ENCODE measurements at regions not wholly inside any gene's neighbourhood (a gene's known extent, or its start where the extent isn't known, plus 50 kb on each side); places are given as distances from the start of the nearest gene placed in this dataset.

GRCh38 chr11:90556026-90556425 is 333.2 kb upstream of the CHORDC1 start:
- Histone ChIP-seq H4K91ac (ENCODE audit: low read depth, low read length, poor library complexity) (no peak overlapping the region), H3K36me3 (replicated peaks in 1 of 2; ENCODE audit: control insufficient read depth in 2 of 2, insufficient read depth in 2 of 2, low read length in 2 of 2) (no peaks in the 10 kb centered on the region), H3K23ac (ENCODE audit: low read depth, low read length, poor library complexity) (no peak overlapping the region), H3K9me3 (replicated peaks in 1 of 2; ENCODE audit: control insufficient read depth in 2 of 2, insufficient read depth in 1 of 2, low read depth in 1 of 2, low read length in 2 of 2) (no peaks in the 10 kb centered on the region), H3K27ac (replicated peaks; ENCODE audit: low read length) (no peak overlapping the region), H3K4me3 (ENCODE audit: low read length in 2 of 2) (no peak overlapping the region), H3K27me3 (ENCODE audit: control insufficient read depth in 3 of 3, insufficient read depth in 3 of 3, low read depth in 1 of 3, low read length in 3 of 3) (no peaks in the 10 kb centered on the region), H2BK5ac (ENCODE audit: low read length) (no peak overlapping the region), H3K4me1 (ENCODE audit: control insufficient read depth in 2 of 2, insufficient read depth in 1 of 2, low read depth in 1 of 2, low read length in 2 of 2) (no peaks in the 10 kb centered on the region), H3K4me2 (ENCODE audit: insufficient read depth, low read length, poor library complexity, severe bottlenecking) (no peak overlapping the region), H3K4ac (ENCODE audit: low read length) (no peak overlapping the region), H3K18ac (ENCODE audit: low read length) (no peak overlapping the region), H2BK15ac (ENCODE audit: low read length) (no peak overlapping the region), H2BK12ac (ENCODE audit: low read length) (no peak overlapping the region), H4K8ac (ENCODE audit: low read depth, low read length) (no peak overlapping the region), H3K14ac (ENCODE audit: low read length) (no peak overlapping the region), H2BK120ac (ENCODE audit: low read depth, low read length) (no peak overlapping the region), H3K9ac (ENCODE audit: low read depth, low read length, poor library complexity) (no peak overlapping the region), H2AK5ac (ENCODE audit: low read depth, low read length) (no peak overlapping the region), H3K79me1 (ENCODE audit: low read depth, low read length) (no peaks in the 10 kb centered on the region), H2AFZ (ENCODE audit: low read length) (no peak overlapping the region)
- no CpG with 5 or more reads among the region's 1 CpG for WGBS, 2 donors (ENCODE audit: extremely low coverage in 2 of 2, insufficient read length in 2 of 2, insufficient replicate concordance in 1 of 2)
- no peak for DNase-seq (ENCODE audit: low spot score)

GRCh38 chr11:90555477-90555876 is 332.6 kb upstream of the CHORDC1 start:
- Histone ChIP-seq H3K36me3 (replicated peaks in 1 of 2; ENCODE audit: control insufficient read depth in 2 of 2, insufficient read depth in 2 of 2, low read length in 2 of 2) (no peaks in the 10 kb centered on the region), H2AFZ (ENCODE audit: low read length) (no peak overlapping the region), H4K8ac (ENCODE audit: low read depth, low read length) (no peak overlapping the region), H3K4me2 (ENCODE audit: insufficient read depth, low read length, poor library complexity, severe bottlenecking) (no peak overlapping the region), H3K4ac (ENCODE audit: low read length) (no peak overlapping the region), H3K27ac (replicated peaks; ENCODE audit: low read length) (no peak overlapping the region), H2BK120ac (ENCODE audit: low read depth, low read length) (no peak overlapping the region), H3K4me3 (ENCODE audit: low read length in 2 of 2) (no peak overlapping the region), H2BK5ac (ENCODE audit: low read length) (no peak overlapping the region), H2BK15ac (ENCODE audit: low read length) (no peak overlapping the region), H3K9me3 (replicated peaks in 1 of 2; ENCODE audit: control insufficient read depth in 2 of 2, insufficient read depth in 1 of 2, low read depth in 1 of 2, low read length in 2 of 2) (no peaks in the 10 kb centered on the region), H4K91ac (ENCODE audit: low read depth, low read length, poor library complexity) (no peak overlapping the region), H3K14ac (ENCODE audit: low read length) (no peak overlapping the region), H3K79me1 (ENCODE audit: low read depth, low read length) (no peaks in the 10 kb centered on the region), H3K4me1 (ENCODE audit: control insufficient read depth in 2 of 2, insufficient read depth in 1 of 2, low read depth in 1 of 2, low read length in 2 of 2) (no peaks in the 10 kb centered on the region), H2BK12ac (ENCODE audit: low read length) (no peak overlapping the region), H3K23ac (ENCODE audit: low read depth, low read length, poor library complexity) (no peak overlapping the region), H3K18ac (ENCODE audit: low read length) (no peak overlapping the region), H3K9ac (ENCODE audit: low read depth, low read length, poor library complexity) (no peak overlapping the region), H2AK5ac (ENCODE audit: low read depth, low read length) (no peak overlapping the region), H3K27me3 (ENCODE audit: control insufficient read depth in 3 of 3, insufficient read depth in 3 of 3, low read depth in 1 of 3, low read length in 3 of 3) (no peaks in the 10 kb centered on the region)
- no CpG with 5 or more reads among the region's 2 CpGs for WGBS, 2 donors (ENCODE audit: extremely low coverage in 2 of 2, insufficient read length in 2 of 2, insufficient replicate concordance in 1 of 2)
- no peak for DNase-seq (ENCODE audit: low spot score)

- no peak overlapping the region for H4K8ac ChIP-seq (ENCODE audit: low read depth, low read length)
- H3K18ac ChIP-seq (ENCODE audit: low read length), result no peak overlapping the region
- no peak overlapping the region for H3K9ac ChIP-seq (ENCODE audit: low read depth, low read length, poor library complexity)
- H3K4me2 ChIP-seq (ENCODE audit: insufficient read depth, low read length, poor library complexity, severe bottlenecking), result no peak overlapping the region
- no peaks in the 10 kb centered on the region for H3K36me3 ChIP-seq (replicated peaks in 1 of 2; ENCODE audit: control insufficient read depth in 2 of 2, insufficient read depth in 2 of 2, low read length in 2 of 2)
- H3K79me1 ChIP-seq (ENCODE audit: low read depth, low read length), result no peaks in the 10 kb centered on the region
- no peaks in the 10 kb centered on the region for H3K9me3 ChIP-seq (replicated peaks in 1 of 2; ENCODE audit: control insufficient read depth in 2 of 2, insufficient read depth in 1 of 2, low read depth in 1 of 2, low read length in 2 of 2)
- H2AK5ac ChIP-seq (ENCODE audit: low read depth, low read length), result no peak overlapping the region
- H3K4ac ChIP-seq (ENCODE audit: low read length), result no peak overlapping the region
- H3K23ac ChIP-seq (ENCODE audit: low read depth, low read length, poor library complexity), result no peak overlapping the region
- no peak overlapping the region for H2BK12ac ChIP-seq (ENCODE audit: low read length)
- H4K91ac ChIP-seq (ENCODE audit: low read depth, low read length, poor library complexity), result no peak overlapping the region
- no peaks in the 10 kb centered on the region for H3K27me3 ChIP-seq (ENCODE audit: control insufficient read depth in 3 of 3, insufficient read depth in 3 of 3, low read depth in 1 of 3, low read length in 3 of 3)
- H3K4me3 ChIP-seq (ENCODE audit: low read length in 2 of 2), result no peak overlapping the region
- no peak overlapping the region for H3K14ac ChIP-seq (ENCODE audit: low read length)
- no peak overlapping the region for H3K27ac ChIP-seq (replicated peaks; ENCODE audit: low read length)
- H2BK15ac ChIP-seq (ENCODE audit: low read length), result no peak overlapping the region
- H2AFZ ChIP-seq (ENCODE audit: low read length), result no peak overlapping the region
- peaks cover 0 to 2% of the 10 kb centered on the region in 2 donors for H3K4me1 ChIP-seq (ENCODE audit: control insufficient read depth in 2 of 2, insufficient read depth in 1 of 2, low read depth in 1 of 2, low read length in 2 of 2)
- DNase-seq (ENCODE audit: low spot score), result no peak
- no peak overlapping the region for H2BK5ac ChIP-seq (ENCODE audit: low read length)
- no peak overlapping the region for H2BK120ac ChIP-seq (ENCODE audit: low read depth, low read length)
These were observed 319.2 kb upstream of the CHORDC1 start for GRCh38 chr11:90542092-90542491.

GRCh38 chr11:90536301-90536700 is 313.5 kb upstream of the CHORDC1 start:
- no peak overlapping the region for H3K27ac ChIP-seq (replicated peaks; ENCODE audit: low read length)
- WGBS, 2 donors (ENCODE audit: extremely low coverage in 2 of 2, insufficient read length in 2 of 2, insufficient replicate concordance in 1 of 2), result no CpG with 5 or more reads among the region's 3 CpGs
- H3K4me1 ChIP-seq (ENCODE audit: control insufficient read depth in 2 of 2, insufficient read depth in 1 of 2, low read depth in 1 of 2, low read length in 2 of 2), result no peaks in the 10 kb centered on the region
- H2BK12ac ChIP-seq (ENCODE audit: low read length), result no peak overlapping the region
- no peaks in the 10 kb centered on the region for H3K79me1 ChIP-seq (ENCODE audit: low read depth, low read length)
- H2AFZ ChIP-seq (ENCODE audit: low read length), result no peak overlapping the region
- no peak overlapping the region for H4K91ac ChIP-seq (ENCODE audit: low read depth, low read length, poor library complexity)
- H3K36me3 ChIP-seq (replicated peaks in 1 of 2; ENCODE audit: control insufficient read depth in 2 of 2, insufficient read depth in 2 of 2, low read length in 2 of 2), result no peaks in the 10 kb centered on the region
- H3K23ac ChIP-seq (ENCODE audit: low read depth, low read length, poor library complexity), result no peak overlapping the region
- H3K4me3 ChIP-seq (ENCODE audit: low read length in 2 of 2), result no peak overlapping the region
- H4K8ac ChIP-seq (ENCODE audit: low read depth, low read length), result no peak overlapping the region
- no peak overlapping the region for H2AK5ac ChIP-seq (ENCODE audit: low read depth, low read length)
- H3K4me2 ChIP-seq (ENCODE audit: insufficient read depth, low read length, poor library complexity, severe bottlenecking), result no peak overlapping the region
- no peak overlapping the region for H3K9ac ChIP-seq (ENCODE audit: low read depth, low read length, poor library complexity)
- no peak overlapping the region for H2BK5ac ChIP-seq (ENCODE audit: low read length)
- no peak overlapping the region for H3K14ac ChIP-seq (ENCODE audit: low read length)
- no peaks in the 10 kb centered on the region for H3K27me3 ChIP-seq (ENCODE audit: control insufficient read depth in 3 of 3, insufficient read depth in 3 of 3, low read depth in 1 of 3, low read length in 3 of 3)
- H3K18ac ChIP-seq (ENCODE audit: low read length), result no peak overlapping the region
- no peak overlapping the region for H2BK15ac ChIP-seq (ENCODE audit: low read length)
- no peak for DNase-seq (ENCODE audit: low spot score)
- H3K4ac ChIP-seq (ENCODE audit: low read length), result no peak overlapping the region
- H3K9me3 ChIP-seq (replicated peaks in 1 of 2; ENCODE audit: control insufficient read depth in 2 of 2, insufficient read depth in 1 of 2, low read depth in 1 of 2, low read length in 2 of 2), result no peaks in the 10 kb centered on the region
- H2BK120ac ChIP-seq (ENCODE audit: low read depth, low read length), result no peak overlapping the region
